ENCODE measurements at regions not wholly inside any gene's neighbourhood (a gene's known extent, or its start where the extent isn't known, plus 50 kb on each side); places are given as distances from the start of the nearest gene placed in this dataset.

DNA sequence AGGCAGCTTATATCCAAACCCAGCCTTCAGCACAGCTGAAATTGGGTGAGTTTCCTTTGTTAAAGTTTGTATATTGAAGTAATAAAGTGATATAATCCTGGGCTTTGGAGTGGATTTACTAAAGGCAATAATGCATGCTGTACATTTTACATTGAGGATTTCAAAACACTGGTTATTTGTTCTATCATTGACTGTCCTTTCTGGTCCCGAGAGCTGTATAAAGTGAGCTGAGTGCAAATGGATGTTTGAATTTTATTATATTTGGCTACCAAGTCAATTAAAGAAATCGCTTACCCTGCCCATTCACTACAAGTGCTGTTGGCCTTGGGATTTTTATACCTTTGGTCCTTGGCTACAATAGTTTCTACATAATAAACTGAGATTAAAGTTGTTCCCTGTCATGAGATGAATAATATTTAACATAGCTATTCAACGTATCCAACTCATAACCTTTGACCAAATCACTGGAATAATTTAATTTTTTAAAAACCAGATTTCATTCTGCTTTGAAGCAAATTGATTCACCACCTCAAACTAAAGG lies 207.9 kb downstream of the KLF5 start:
- TF ChIP-seq, protein P1, sequence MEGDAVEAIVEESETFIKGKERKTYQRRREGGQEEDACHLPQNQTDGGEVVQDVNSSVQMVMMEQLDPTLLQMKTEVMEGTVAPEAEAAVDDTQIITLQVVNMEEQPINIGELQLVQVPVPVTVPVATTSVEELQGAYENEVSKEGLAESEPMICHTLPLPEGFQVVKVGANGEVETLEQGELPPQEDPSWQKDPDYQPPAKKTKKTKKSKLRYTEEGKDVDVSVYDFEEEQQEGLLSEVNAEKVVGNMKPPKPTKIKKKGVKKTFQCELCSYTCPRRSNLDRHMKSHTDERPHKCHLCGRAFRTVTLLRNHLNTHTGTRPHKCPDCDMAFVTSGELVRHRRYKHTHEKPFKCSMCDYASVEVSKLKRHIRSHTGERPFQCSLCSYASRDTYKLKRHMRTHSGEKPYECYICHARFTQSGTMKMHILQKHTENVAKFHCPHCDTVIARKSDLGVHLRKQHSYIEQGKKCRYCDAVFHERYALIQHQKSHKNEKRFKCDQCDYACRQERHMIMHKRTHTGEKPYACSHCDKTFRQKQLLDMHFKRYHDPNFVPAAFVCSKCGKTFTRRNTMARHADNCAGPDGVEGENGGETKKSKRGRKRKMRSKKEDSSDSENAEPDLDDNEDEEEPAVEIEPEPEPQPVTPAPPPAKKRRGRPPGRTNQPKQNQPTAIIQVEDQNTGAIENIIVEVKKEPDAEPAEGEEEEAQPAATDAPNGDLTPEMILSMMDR (IDR thresholded peaks at IDR 0.05), result no peak
- TF ChIP-seq POLR2AphosphoS5 (IDR thresholded peaks at IDR 0.05) (no peak), EP300 (IDR thresholded peaks at IDR 0.05) (no peak)

Data from esophagus muscularis mucosa (tissue), 4 donors.